GM12878 (cell line): ENCODE measurements at regions not wholly inside any gene's neighbourhood (a gene's known extent, or its start where the extent isn't known, plus 50 kb on each side); places are given as distances from the start of the nearest gene placed in this dataset.

Experiments
- ATAC-seq: fragments of 200-7000 bp; cut with Tn5 transposase; 3 replicates; pipeline ENCODE4 v1.9.1; 2020; ENCODE audit warnings: mild to moderate bottlenecking, moderate library complexity
- BruUV-seq: library from RNA; stranded (reverse); fragments of 400-500 nt; replicated peaks from 2 replicates; lab custom pipeline; 2021; lab: Mats Ljungman, UMichigan
- CTCF ChIA-PET: fragments of 300-600 bp; sonication (Branson Sonifier 250); formaldehyde crosslinking; extraction: SDS; loops from one replicate; lab custom pipeline; 2021; ENCODE audit warnings: inconsistent platforms; lab: Yijun Ruan, JAX
- POLR2A ChIA-PET: fragments of 350-600 bp; formaldehyde crosslinking; extraction: SDS; loops from one replicate; lab custom pipeline; 2021; ENCODE audit warnings: inconsistent platforms; lab: Charles Lee
- RAD21 ChIA-PET: fragments of 300-600 bp; sonication (Branson Sonifier 250); formaldehyde crosslinking; loops from one replicate; lab custom pipeline; 2023; ENCODE audit warnings: antibody characterized with exemption; ENCODE audit not compliant: unreplicated experiment; lab: Charles Lee
- SMC1A ChIA-PET: fragments of 300-600 bp; sonication (Branson Sonifier 250); formaldehyde crosslinking; loops from one replicate; lab custom pipeline; 2023; ENCODE audit not compliant: unreplicated experiment, uncharacterized antibody; lab: Charles Lee
- DNase-seq: peaks from one replicate; pipeline ENCODE4 v3.0.0-alpha.2; 2011; ENCODE audit warnings: low read depth, low spot score
- FAIRE-seq: peaks from 3 replicates; lab custom pipeline; 2011; peaks lifted over from hg19 to GRCh38; lab: Jason Lieb, UNC
- H2AFZ ChIP-seq: 2 replicates; pipeline ENCODE4 v1.6.0; 2011; ENCODE audit warnings: low read depth, low read length, control low read depth; ENCODE audit not compliant: control insufficient read depth
- H3K27ac ChIP-seq: 2 replicates; pipeline ENCODE4 v1.5.1; 2011; ENCODE audit warnings: control low read depth; ENCODE audit not compliant: control insufficient read depth, insufficient read depth
- H3K27me3 ChIP-seq, 2 experiments: replicated peaks in 1 of 2; 2 replicates each; pipeline versions ENCODE4 v1.6.0 to v1.6.1; 2011; ENCODE audit warnings: low read length in 1 of 2; ENCODE audit not compliant: control insufficient read depth in 2 of 2, insufficient read depth in 2 of 2
- H3K36me3 ChIP-seq, 2 experiments: 2 replicates each; pipeline ENCODE4 v1.5.1; 2011; ENCODE audit warnings: low read length in 1 of 2; ENCODE audit not compliant: control insufficient read depth in 2 of 2, insufficient read depth in 2 of 2
- H3K4me1 ChIP-seq: 2 replicates; pipeline ENCODE4 v1.6.1; 2011; ENCODE audit warnings: mild to moderate bottlenecking, low read length, moderate library complexity, mixed read lengths; ENCODE audit not compliant: control insufficient read depth, insufficient read depth
- H3K4me2 ChIP-seq: 2 replicates; pipeline ENCODE4 v1.6.0; 2011; ENCODE audit warnings: control low read depth; ENCODE audit not compliant: control insufficient read depth, insufficient read depth
- H3K4me3 ChIP-seq: fragments of 200-600 bp; sonication (generic); 2 replicates; pipeline ENCODE4 v1.5.1; 2016
- H3K79me2 ChIP-seq: 2 replicates; pipeline ENCODE4 v1.6.0; 2011; ENCODE audit warnings: low read length; ENCODE audit not compliant: control insufficient read depth, insufficient read depth
- H3K9ac ChIP-seq: 2 replicates; pipeline ENCODE4 v1.8.0; 2011; ENCODE audit warnings: low read length, control low read depth, mixed read lengths; ENCODE audit not compliant: control insufficient read depth, insufficient read depth
- H3K9me3 ChIP-seq: replicated peaks from 3 replicates; pipeline ENCODE4 v1.5.1; 2011; ENCODE audit warnings: mild to moderate bottlenecking, low read length; ENCODE audit not compliant: control insufficient read depth, insufficient read depth
- H4K20me1 ChIP-seq: 2 replicates; pipeline ENCODE4 v1.6.0; 2011; ENCODE audit not compliant: control insufficient read depth, insufficient read depth
- BRCA1 ChIP-seq: IDR thresholded peaks from 2 replicates; pipeline ENCODE4 v1.6.1; 2011; ENCODE audit warnings: low read depth, low read length, improper control_type of control experiment
- IKZF1 ChIP-seq: fragments of 450-650 bp; conservative IDR thresholded peaks from 2 replicates; pipeline ENCODE4 v1.6.1; 2017; ENCODE audit warnings: antibody characterized with exemption, mild to moderate bottlenecking
- MTA2 ChIP-seq: fragments of 450-650 bp; IDR thresholded peaks from 2 replicates; pipeline ENCODE4 v1.6.1; 2016; ENCODE audit warnings: low read depth, mild to moderate bottlenecking, moderate library complexity
- NR2F1 ChIP-seq: fragments of 450-650 bp; conservative IDR thresholded peaks from 2 replicates; pipeline ENCODE4 v1.6.1; 2017; ENCODE audit warnings: mild to moderate bottlenecking
- NRF1 ChIP-seq: conservative IDR thresholded peaks from 2 replicates; pipeline ENCODE4 v1.6.1; 2011; ENCODE audit warnings: mild to moderate bottlenecking, low read depth, low read length, improper control_type of control experiment
- YY1 ChIP-seq: IDR thresholded peaks from 2 replicates; pipeline ENCODE4 v1.6.1; 2011; ENCODE audit warnings: low read depth, mild to moderate bottlenecking, low read length
- WGBS: methylation state at CpG from one replicate; pipeline ENCODE4 v1.1.6; 2016; ENCODE audit warnings: low lambda C conversion rate; ENCODE audit not compliant: insufficient replicate concordance, insufficient coverage; ENCODE audit errors: missing lambda C conversion rate; 5-methylcytosine and 5-hydroxymethylcytosine counted together
- in situ Hi-C: fragments of 300-500 bp; cut with MboI; formaldehyde crosslinking; loops from 9 replicates; pipeline ENCODE4 v1.14.3; 2018; ENCODE audit warnings: mixed read lengths
- intact Hi-C: fragments of 100-400 bp; cut with micrococcal nuclease; formaldehyde crosslinking; loops from one replicate; pipeline ENCODE4 v1.14.2; 2022; ENCODE audit not compliant: unreplicated experiment
- TF ChIP-seq, protein P1 (sequence below): fragments of 450-650 bp; IDR thresholded peaks from 2 replicates; pipeline ENCODE4 v1.6.1; 2017; ENCODE audit warnings: mild to moderate bottlenecking, low read depth, inconsistent platforms; ENCODE audit not compliant: poor library complexity, severe bottlenecking
- TF ChIP-seq, protein P2 (sequence below): IDR thresholded peaks from 2 replicates; pipeline ENCODE4 v1.6.1; 2011; ENCODE audit warnings: borderline replicate concordance, low read depth, mild to moderate bottlenecking, moderate library complexity, mixed read lengths, low read length; ENCODE audit not compliant: insufficient read depth; ENCODE audit errors: extremely low read length

DNA sequence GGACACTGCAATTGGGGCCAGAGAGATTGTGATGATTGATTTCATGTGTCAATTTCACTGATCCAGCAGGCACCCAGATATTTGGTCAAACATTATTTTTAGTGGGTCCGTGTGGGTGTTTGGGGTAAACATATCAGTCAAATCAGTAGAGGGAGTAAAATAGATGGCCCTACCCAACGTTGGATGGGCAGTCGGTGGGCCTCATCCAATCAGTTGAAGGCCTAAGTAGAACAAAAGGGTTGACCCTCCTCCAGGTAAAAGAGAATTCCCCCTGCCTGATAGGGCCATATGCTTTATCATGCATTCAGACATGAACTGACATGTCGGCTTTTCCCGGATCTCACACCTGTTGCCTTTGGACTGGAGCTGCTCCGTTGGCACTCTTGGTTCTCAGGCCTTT is 195.1 kb upstream of the CAND1 start:
- H3K4me1 ChIP-seq: no peaks in the 10 kb centered on the region
- in situ Hi-C loops (no loop called here), intact Hi-C loops (no loop called here)
- no peak overlapping the region for H3K27ac ChIP-seq
- ChIA-PET RAD21 (no interaction called here), POLR2A (no interaction called here), SMC1A (no interaction called here)
- H3K4me2 ChIP-seq: no peak overlapping the region
- DNase-seq: no peak
- H3K9ac ChIP-seq: no peak overlapping the region
- no peaks in the 10 kb centered on the region for H3K79me2 ChIP-seq
- H2AFZ ChIP-seq: no peak overlapping the region
- no peak overlapping the region for H3K4me3 ChIP-seq
- H3K27me3 ChIP-seq: peaks cover 7 to 8% of the 10 kb centered on the region in 2 experiments; a peak in 3 of 4 replicates
- H3K9me3 ChIP-seq: no peaks in the 10 kb centered on the region
- H4K20me1 ChIP-seq: no peaks in the 10 kb centered on the region
- no peak for ATAC-seq
- FAIRE-seq: no peak
- H3K36me3 ChIP-seq: no peaks in the 10 kb centered on the region
- no TSS peak for BruUV-seq
- TF ChIP-seq BRCA1 (no peak), NR2F1 (no peak), NRF1 (no peak), YY1 (no peak)
- TF ChIP-seq, protein P1, sequence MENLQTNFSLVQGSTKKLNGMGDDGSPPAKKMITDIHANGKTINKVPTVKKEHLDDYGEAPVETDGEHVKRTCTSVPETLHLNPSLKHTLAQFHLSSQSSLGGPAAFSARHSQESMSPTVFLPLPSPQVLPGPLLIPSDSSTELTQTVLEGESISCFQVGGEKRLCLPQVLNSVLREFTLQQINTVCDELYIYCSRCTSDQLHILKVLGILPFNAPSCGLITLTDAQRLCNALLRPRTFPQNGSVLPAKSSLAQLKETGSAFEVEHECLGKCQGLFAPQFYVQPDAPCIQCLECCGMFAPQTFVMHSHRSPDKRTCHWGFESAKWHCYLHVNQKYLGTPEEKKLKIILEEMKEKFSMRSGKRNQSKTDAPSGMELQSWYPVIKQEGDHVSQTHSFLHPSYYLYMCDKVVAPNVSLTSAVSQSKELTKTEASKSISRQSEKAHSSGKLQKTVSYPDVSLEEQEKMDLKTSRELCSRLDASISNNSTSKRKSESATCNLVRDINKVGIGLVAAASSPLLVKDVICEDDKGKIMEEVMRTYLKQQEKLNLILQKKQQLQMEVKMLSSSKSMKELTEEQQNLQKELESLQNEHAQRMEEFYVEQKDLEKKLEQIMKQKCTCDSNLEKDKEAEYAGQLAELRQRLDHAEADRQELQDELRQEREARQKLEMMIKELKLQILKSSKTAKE: no peak
- TF ChIP-seq, all 136 proteins: peak for 0
- WGBS: 56% methylated on average over 6 of the region's 6 CpGs
- CTCF ChIA-PET: no interaction called here

DNA sequence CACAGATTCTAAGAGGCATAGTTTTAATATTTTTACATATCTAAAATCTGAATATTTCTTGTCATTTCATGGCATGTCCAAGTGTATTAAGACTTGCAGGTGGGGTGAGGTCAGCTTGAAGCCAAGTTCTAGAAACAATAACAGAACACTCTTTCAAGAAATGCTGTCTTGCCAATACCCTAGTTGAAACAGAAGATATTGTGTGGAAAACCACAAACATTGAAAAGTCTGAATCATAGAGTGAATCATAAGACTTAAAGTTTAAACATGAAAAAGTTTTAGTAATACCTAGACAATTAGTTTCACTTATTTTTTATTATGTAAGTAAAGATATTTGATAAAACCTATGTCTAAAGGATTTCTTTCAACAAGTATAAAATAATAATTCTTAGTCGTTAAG is 191.5 kb upstream of the CAND1 start:
- Histone ChIP-seq H3K36me3 (no peaks in the 10 kb centered on the region), H3K27me3 (no peaks in the 10 kb centered on the region), H3K4me1 (no peaks in the 10 kb centered on the region), H3K4me3 (no peak overlapping the region), H3K9me3 (no peaks in the 10 kb centered on the region), H2AFZ (no peak overlapping the region), H3K79me2 (no peaks in the 10 kb centered on the region), H3K9ac (no peak overlapping the region), H3K27ac (no peak overlapping the region), H3K4me2 (no peak overlapping the region), H4K20me1 (no peaks in the 10 kb centered on the region)
- CTCF ChIA-PET: no interaction called here
- intact Hi-C loops (no loop called here), in situ Hi-C loops (no loop called here)
- RAD21 ChIA-PET: no interaction called here
- ATAC-seq: no peak
- BruUV-seq: no TSS peak
- SMC1A ChIA-PET: no interaction called here
- FAIRE-seq: no peak
- POLR2A ChIA-PET: no interaction called here
- DNase-seq: no peak
- 0% methylated on average over 1 of the region's 1 CpG for WGBS
- TF ChIP-seq MTA2 (no peak), IKZF1 (no peak)
- TF ChIP-seq, protein P2, sequence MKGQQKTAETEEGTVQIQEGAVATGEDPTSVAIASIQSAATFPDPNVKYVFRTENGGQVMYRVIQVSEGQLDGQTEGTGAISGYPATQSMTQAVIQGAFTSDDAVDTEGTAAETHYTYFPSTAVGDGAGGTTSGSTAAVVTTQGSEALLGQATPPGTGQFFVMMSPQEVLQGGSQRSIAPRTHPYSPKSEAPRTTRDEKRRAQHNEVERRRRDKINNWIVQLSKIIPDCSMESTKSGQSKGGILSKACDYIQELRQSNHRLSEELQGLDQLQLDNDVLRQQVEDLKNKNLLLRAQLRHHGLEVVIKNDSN: no peak
